GM23338 (cell line): ENCODE measurements at regions not wholly inside any gene's neighbourhood (a gene's known extent, or its start where the extent isn't known, plus 50 kb on each side); places are given as distances from the start of the nearest gene placed in this dataset.

ENCODE experiments used
- CTCF ChIP-seq, 2 experiments: fragments of 200-600 bp in 1 of 2; sonication (generic) in 1 of 2; conservative IDR thresholded peaks; 2 replicates each; pipeline versions ENCODE4 v1.5.1 to v1.6.1; 2016 to 2017; ENCODE audit warnings: antibody characterized with exemption in 2 of 2, low read depth in 2 of 2, mild to moderate bottlenecking in 2 of 2, moderate library complexity in 1 of 2
- EZH2 ChIP-seq: fragments of 200-600 bp; sonication (generic); IDR thresholded peaks from one replicate; pipeline ENCODE4 v1.8.0; 2017; ENCODE audit warnings: antibody characterized with exemption, mild to moderate bottlenecking, low read depth; ENCODE audit not compliant: unreplicated experiment
- POLR2AphosphoS5 ChIP-seq: IDR thresholded peaks from 2 replicates; pipeline ENCODE4 v1.6.1; 2016; ENCODE audit warnings: antibody characterized with exemption, low read depth

DNA sequence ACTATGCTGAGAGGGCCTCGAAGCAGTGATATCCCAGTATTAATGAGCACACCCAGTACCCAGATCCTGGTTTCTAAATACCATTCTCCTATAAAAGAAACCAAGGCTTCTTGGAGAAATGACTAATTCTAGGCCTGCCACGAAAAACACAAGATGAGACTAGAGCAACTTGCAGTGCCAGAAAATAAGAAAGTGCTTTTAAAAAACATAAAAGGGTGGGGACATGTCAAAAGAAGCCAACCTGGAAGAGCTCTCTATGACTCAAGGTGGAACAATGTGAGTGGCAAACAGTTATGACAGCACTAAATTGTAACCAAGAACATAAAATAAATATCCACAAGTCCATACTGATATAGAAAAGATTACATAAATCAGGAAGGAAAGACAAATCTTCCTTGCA, 153.2 kb upstream of the KCNJ18 start:
- TF ChIP-seq CTCF (conservative IDR thresholded peaks at IDR 0.05; ENCODE audit: low read depth in 2 of 2) (no peak), EZH2 (no peak), POLR2AphosphoS5 (no peak)
